ENCODE measurements at regions not wholly inside any gene's neighbourhood (a gene's known extent, or its start where the extent isn't known, plus 50 kb on each side); places are given as distances from the start of the nearest gene placed in this dataset.

- Histone ChIP-seq H3K4me1 (ENCODE audit: control insufficient read depth in 1 of 2, insufficient read depth in 2 of 2, low read length in 2 of 2) (no peaks in the 10 kb centered on the region), H4K20me1 (ENCODE audit: insufficient read depth) (no peaks in the 10 kb centered on the region), H3K9me3 (ENCODE audit: control insufficient read depth in 1 of 2, insufficient read depth in 1 of 2, low read depth in 1 of 2, low read length in 2 of 2) (no peaks in the 10 kb centered on the region), H3K79me2 (ENCODE audit: insufficient read depth, low read length) (no peaks in the 10 kb centered on the region), H3K27ac (ENCODE audit: low read depth, low read length) (no peak overlapping the region), H3K9me2 (ENCODE audit: insufficient read depth) (no peaks in the 10 kb centered on the region), H3K36me3 (ENCODE audit: control insufficient read depth in 1 of 2, insufficient read depth in 2 of 2, low read length in 2 of 2) (no peaks in the 10 kb centered on the region), H2AFZ (ENCODE audit: low read depth, low read length, poor library complexity, severe bottlenecking) (no peak overlapping the region), H3K4me2 (ENCODE audit: low read length) (no peak overlapping the region), H3K9ac (ENCODE audit: low read length) (no peak overlapping the region), H3K4me3 (replicated peaks in 1 of 2; ENCODE audit: low read depth in 1 of 2, low read length in 2 of 2) (no peak overlapping the region), H3K27me3 (ENCODE audit: insufficient read depth, low read length) (peaks cover 28% of the 10 kb centered on the region)
- POLR2A ChIA-PET = no interaction called here
- no peak for ATAC-seq
- no peak for DNase-seq (ENCODE audit: low read depth, low spot score)
- CTCF ChIA-PET = no interaction called here
- RAD21 ChIA-PET (ENCODE audit: low non-redundant PET in 1 of 2, low total read pairs in 2 of 2, uncharacterized antibody in 2 of 2, unreplicated experiment in 2 of 2) = no interaction called here
- intact Hi-C loops (cut with micrococcal nuclease) = no loop called here
- no TSS peak for BruUV-seq (replicated peaks)
- no peak for TF ChIP-seq JUND (IDR thresholded peaks at IDR 0.05)
- TF ChIP-seq RAD21 (IDR thresholded peaks at IDR 0.05; ENCODE audit: low read depth) = no peak
Observed at GRCh38 chr3:10721101-10721500, 94.9 kb upstream of the SLC6A11 start.

- Histone ChIP-seq H3K27me3 (ENCODE audit: insufficient read depth, low read length) (peaks cover 28% of the 10 kb centered on the region), H3K4me1 (ENCODE audit: control insufficient read depth in 1 of 2, insufficient read depth in 2 of 2, low read length in 2 of 2) (no peaks in the 10 kb centered on the region), H3K4me3 (replicated peaks in 1 of 2; ENCODE audit: low read depth in 1 of 2, low read length in 2 of 2) (no peak overlapping the region), H3K79me2 (ENCODE audit: insufficient read depth, low read length) (no peaks in the 10 kb centered on the region), H3K36me3 (ENCODE audit: control insufficient read depth in 1 of 2, insufficient read depth in 2 of 2, low read length in 2 of 2) (no peaks in the 10 kb centered on the region), H3K4me2 (ENCODE audit: low read length) (no peak overlapping the region), H2AFZ (ENCODE audit: low read depth, low read length, poor library complexity, severe bottlenecking) (no peak overlapping the region), H3K9me2 (ENCODE audit: insufficient read depth) (no peaks in the 10 kb centered on the region), H3K27ac (ENCODE audit: low read depth, low read length) (no peak overlapping the region), H3K9ac (ENCODE audit: low read length) (no peak overlapping the region), H3K9me3 (ENCODE audit: control insufficient read depth in 1 of 2, insufficient read depth in 1 of 2, low read depth in 1 of 2, low read length in 2 of 2) (no peaks in the 10 kb centered on the region), H4K20me1 (ENCODE audit: insufficient read depth) (no peaks in the 10 kb centered on the region)
- BruUV-seq (replicated peaks) = no TSS peak
- ATAC-seq (no peak), DNase-seq (ENCODE audit: low read depth, low spot score) (no peak)
- ChIA-PET RAD21 (ENCODE audit: low non-redundant PET in 1 of 2, low total read pairs in 2 of 2, uncharacterized antibody in 2 of 2, unreplicated experiment in 2 of 2) (no interaction called here), CTCF (no interaction called here), POLR2A (no interaction called here)
- TF ChIP-seq ZBTB33 (IDR thresholded peaks at IDR 0.05; ENCODE audit: extremely low read depth, insufficient replicate concordance, low read length) (no peak), YY1 (IDR thresholded peaks at IDR 0.05; ENCODE audit: extremely low read depth, insufficient replicate concordance, low read depth, low read length) (no peak), CTCF (IDR thresholded peaks at IDR 0.05 in 2 of 3, conservative IDR thresholded peaks at IDR 0.05 in 1 of 3; ENCODE audit: borderline replicate concordance in 1 of 3, insufficient read depth in 1 of 3, low read depth in 2 of 3, low read length in 2 of 3) (no peak), CBX3 (IDR thresholded peaks at IDR 0.05; ENCODE audit: low read depth) (no peak), POLR2AphosphoS5 (IDR thresholded peaks at IDR 0.05; ENCODE audit: low read depth, low read length) (no peak)
- intact Hi-C loops (cut with micrococcal nuclease) = no loop called here
Observed at GRCh38 chr3:10722911-10723310, 93.1 kb upstream of the SLC6A11 start.

Data from HCT116 (cell line).